Epithelial cell of esophagus (primary cell): ENCODE measurements at regions not wholly inside any gene's neighbourhood (a gene's known extent, or its start where the extent isn't known, plus 50 kb on each side); places are given as distances from the start of the nearest gene placed in this dataset.
A peak's percentile ranks its signal among the peaks of the same experiment; 100 is the strongest.

Experiments
- DNase-seq: peaks from one replicate; pipeline ENCODE4 v3.0.0; 2010; ENCODE audit warnings: low read depth
- H3K4me3 ChIP-seq: 2 replicates; pipeline ENCODE4 v1.5.1; 2011; ENCODE audit warnings: mild to moderate bottlenecking, low read length, control low read depth
- TF ChIP-seq, protein P1 (sequence below): IDR thresholded peaks from 2 replicates; pipeline ENCODE4 v1.5.1; 2011; ENCODE audit warnings: low read depth, mild to moderate bottlenecking, low read length, control low read depth, inconsistent platforms; ENCODE audit not compliant: insufficient read depth; ENCODE audit errors: missing control alignments

DNA sequence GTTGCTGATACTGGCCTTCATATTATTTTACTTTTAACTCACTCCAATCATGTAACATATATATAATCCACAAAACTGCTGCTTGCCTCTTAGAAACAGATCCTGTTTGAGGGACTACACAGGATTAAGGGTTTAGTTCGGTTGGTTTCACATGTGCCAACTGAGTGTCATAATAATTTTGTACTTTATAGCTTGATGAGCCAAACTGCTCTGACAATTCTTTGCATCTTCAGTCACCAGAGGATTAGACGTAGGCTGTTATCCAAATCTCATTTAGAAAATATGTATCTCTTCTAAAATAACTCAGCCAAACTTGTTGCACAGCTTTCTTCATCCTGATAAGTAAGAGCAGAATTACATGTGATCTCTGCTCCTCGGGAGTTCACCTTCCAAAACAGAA, 643.6 kb upstream of the PTCHD4 start:
- no peak overlapping the region for H3K4me3 ChIP-seq
- TF ChIP-seq, protein P1, sequence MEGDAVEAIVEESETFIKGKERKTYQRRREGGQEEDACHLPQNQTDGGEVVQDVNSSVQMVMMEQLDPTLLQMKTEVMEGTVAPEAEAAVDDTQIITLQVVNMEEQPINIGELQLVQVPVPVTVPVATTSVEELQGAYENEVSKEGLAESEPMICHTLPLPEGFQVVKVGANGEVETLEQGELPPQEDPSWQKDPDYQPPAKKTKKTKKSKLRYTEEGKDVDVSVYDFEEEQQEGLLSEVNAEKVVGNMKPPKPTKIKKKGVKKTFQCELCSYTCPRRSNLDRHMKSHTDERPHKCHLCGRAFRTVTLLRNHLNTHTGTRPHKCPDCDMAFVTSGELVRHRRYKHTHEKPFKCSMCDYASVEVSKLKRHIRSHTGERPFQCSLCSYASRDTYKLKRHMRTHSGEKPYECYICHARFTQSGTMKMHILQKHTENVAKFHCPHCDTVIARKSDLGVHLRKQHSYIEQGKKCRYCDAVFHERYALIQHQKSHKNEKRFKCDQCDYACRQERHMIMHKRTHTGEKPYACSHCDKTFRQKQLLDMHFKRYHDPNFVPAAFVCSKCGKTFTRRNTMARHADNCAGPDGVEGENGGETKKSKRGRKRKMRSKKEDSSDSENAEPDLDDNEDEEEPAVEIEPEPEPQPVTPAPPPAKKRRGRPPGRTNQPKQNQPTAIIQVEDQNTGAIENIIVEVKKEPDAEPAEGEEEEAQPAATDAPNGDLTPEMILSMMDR = no peak
- DNase-seq = peak; percentile 15

DNA sequence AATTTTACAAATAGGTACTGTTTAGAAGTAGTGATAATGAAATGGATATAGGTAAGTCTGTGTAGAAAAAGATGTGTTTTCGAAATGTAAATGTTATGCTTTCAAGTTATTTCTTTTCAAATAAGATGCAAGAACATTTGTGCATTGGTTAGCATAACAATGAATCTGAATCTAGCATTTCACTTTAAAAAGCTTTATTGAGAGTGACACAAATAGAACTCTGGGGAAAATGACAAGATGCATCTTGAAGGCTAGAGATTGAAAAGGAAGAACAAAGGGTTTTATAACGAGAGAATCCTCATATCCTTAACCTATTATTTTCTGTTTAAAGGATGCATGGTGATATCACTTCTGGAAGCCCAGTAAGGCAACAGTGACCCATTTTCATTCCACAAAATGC, 639.9 kb upstream of the PTCHD4 start:
- DNase-seq = no peak
- H3K4me3 ChIP-seq = no peak overlapping the region
- TF ChIP-seq, protein P1 = no peak

DNA sequence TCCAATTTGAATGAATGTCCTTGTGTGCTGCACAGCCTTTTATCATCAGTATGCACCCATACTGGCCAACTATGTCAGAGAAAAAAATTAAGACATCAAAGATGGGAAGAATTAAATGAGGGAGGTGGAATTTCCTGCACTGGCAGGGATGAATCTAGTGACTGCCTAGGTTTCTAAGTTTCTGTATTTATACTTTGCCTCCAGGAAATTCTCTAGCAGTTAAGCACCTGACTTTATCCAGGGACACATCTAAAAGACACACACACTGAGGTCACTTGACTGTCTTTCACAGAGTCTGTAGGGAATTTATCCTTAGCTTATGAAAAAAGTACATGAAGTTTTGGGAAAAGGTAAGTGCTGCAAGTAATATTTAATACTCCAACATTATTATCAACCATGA, 636.5 kb upstream of the PTCHD4 start:
- DNase-seq = peak; percentile 19
- TF ChIP-seq, protein P1 = no peak
- H3K4me3 ChIP-seq = no peak overlapping the region

DNA sequence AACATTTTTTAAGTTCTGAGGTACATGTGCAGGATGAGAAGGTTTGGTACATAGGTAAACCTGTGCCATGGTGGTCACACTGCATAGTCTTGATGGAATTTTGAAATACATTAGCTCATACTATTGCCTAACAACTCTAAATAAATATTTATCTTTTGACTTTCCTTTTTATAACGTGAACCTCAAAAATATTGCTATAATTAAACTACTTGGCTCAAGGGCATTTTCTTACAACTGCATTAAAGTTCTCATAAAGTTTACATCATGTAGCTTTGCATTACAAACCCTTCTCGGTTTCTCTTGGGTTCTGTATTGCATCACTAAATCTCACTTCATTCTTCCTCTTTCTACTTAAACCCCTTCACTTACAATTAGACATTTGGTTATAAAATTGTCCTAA, 636.0 kb upstream of the PTCHD4 start:
- H3K4me3 ChIP-seq = no peak overlapping the region
- peak; percentile 82 for DNase-seq
- TF ChIP-seq, protein P1 = no peak

DNA sequence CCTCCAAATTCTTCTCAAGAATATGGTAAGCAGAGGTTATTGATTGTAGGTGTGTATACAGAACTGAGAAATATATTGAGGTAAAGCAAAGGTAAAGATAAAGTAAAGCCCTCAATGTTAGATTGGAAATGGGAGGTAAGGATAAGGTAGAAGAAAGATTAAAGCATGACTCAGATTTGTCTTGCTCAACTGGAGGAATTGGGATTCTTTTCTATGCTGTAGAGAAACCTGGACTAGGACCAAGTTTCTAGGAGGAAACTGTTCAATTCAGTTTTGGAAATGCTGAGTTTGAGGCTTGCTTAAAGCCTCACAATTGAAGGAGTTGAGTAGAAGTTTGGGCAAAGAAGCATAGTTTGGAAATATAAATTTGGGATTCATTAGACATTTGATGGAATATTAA, 634.0 kb upstream of the PTCHD4 start:
- DNase-seq = peak; percentile 84
- no peak overlapping the region for H3K4me3 ChIP-seq
- TF ChIP-seq, protein P1 = no peak

DNA sequence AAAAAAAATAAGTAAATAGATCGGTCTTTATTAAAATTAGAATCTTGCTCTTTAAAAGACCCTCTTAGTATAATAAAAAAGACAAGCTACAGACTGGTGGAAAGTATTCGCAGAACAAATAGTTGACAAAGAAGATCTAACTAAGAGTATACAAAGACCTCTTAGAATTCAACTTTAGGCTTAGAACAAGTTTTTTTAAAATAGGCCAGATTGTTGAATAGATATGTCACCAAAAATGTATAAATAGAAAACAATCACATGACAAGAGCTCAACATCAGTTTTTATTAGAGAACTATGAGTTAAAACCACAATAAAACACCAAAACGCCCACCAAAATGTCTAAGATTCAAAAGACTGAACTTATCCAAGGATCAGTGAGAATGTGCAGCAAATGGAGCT, 632.7 kb upstream of the PTCHD4 start:
- DNase-seq = no peak
- TF ChIP-seq, protein P1 = no peak

DNA sequence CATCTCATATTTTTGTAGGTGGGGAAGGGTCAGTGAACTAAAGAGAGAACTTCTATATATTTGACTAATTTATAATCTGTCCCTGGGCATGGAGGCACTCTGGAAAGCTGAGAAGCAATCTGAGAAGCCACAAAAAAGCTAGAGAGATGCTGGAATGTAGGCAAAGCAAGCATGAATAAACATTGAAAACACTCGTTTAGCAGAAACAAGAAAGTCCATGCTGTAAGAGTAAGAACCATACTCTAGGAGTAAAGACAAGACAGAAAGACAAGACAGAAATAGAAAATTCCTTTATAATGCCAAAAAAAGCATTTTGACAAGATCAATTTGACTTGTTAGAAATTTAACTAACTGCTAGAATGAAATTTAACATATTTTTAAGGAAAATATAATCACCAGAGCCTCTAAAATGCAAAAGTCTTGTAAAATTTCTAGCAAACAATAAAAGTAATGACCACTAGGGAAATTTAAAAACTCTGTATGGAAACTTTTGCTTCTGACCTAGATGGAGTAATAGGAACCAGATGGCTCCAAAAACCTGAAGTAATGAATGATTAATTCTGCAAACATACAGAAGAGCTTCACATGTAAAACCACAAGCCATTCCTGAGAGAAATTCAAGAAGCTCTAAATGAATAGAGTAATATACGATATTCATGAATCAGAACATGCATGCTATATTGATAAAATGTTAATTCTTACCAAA, 625.7 kb upstream of the PTCHD4 start:
- no peak overlapping the region for H3K4me3 ChIP-seq
- peak; percentile 25 for DNase-seq
- TF ChIP-seq, protein P1 = no peak

More for the DNA sequence above, 632.7 kb upstream of the PTCHD4 start:
- no peak overlapping the region for H3K4me3 ChIP-seq
